Gastrocnemius medialis (tissue), 4 donors: ENCODE measurements at regions not wholly inside any gene's neighbourhood (a gene's known extent, or its start where the extent isn't known, plus 50 kb on each side); places are given as distances from the start of the nearest gene placed in this dataset.

Source experiments
- CTCF ChIP-seq, 5 experiments: fragments of 450-650 bp in 3 of 5; fragments of 200-600 bp in 2 of 5; sonication (generic) in 2 of 5; IDR thresholded peaks in 4 of 5; conservative IDR thresholded peaks in 1 of 5; 1 replicate in 4 of 5; 2 replicates in 1 of 5; pipeline ENCODE4 v1.5.1; 2016 to 2019; ENCODE audit warnings: antibody characterized with exemption in 5 of 5, mild to moderate bottlenecking in 3 of 5, moderate library complexity in 3 of 5
- POLR2A ChIP-seq, 2 donors: fragments of 450-650 bp; IDR thresholded peaks; one replicate each; pipeline ENCODE4 v1.6.1; 2017; ENCODE audit warnings: antibody characterized with exemption in 2 of 2, mild to moderate bottlenecking in 2 of 2, moderate library complexity in 2 of 2

GRCh38 chr6:1208876-1209275 lies 103.0 kb upstream of the FOXQ1 start:
- no peak for TF ChIP-seq CTCF (IDR thresholded peaks at IDR 0.05 in 4 of 5, conservative IDR thresholded peaks at IDR 0.05 in 1 of 5)
- no peak for TF ChIP-seq POLR2A (IDR thresholded peaks at IDR 0.05)
